H7 (cell line): ENCODE measurements at regions not wholly inside any gene's neighbourhood (a gene's known extent, or its start where the extent isn't known, plus 50 kb on each side); places are given as distances from the start of the nearest gene placed in this dataset.

ENCODE experiments used
- DNase-seq: peaks from one replicate; pipeline ENCODE4 v3.0.0; 2012
- H3K27me3 ChIP-seq: 2 replicates; pipeline ENCODE4 v1.6.0; 2011; ENCODE audit warnings: mild to moderate bottlenecking, low read length; ENCODE audit not compliant: control insufficient read depth, insufficient read depth
- H3K36me3 ChIP-seq: replicated peaks from 2 replicates; pipeline ENCODE4 v1.5.1; 2011; ENCODE audit warnings: low read length; ENCODE audit not compliant: control insufficient read depth, insufficient read depth
- H3K4me3 ChIP-seq: 2 replicates; pipeline ENCODE4 v1.5.1; 2011; ENCODE audit warnings: low read depth, mild to moderate bottlenecking, control low read depth, low read length, moderate library complexity; ENCODE audit not compliant: insufficient read depth

- Histone ChIP-seq H3K4me3 (no peak overlapping the region), H3K27me3 (no peaks in the 10 kb centered on the region), H3K36me3 (no peaks in the 10 kb centered on the region)
- peak; percentile 35 for DNase-seq
These were observed 457.8 kb downstream of the EIPR1 start for GRCh38 chr2:2919574-2920365.

- Histone ChIP-seq H3K4me3 (no peak overlapping the region), H3K27me3 (no peaks in the 10 kb centered on the region), H3K36me3 (no peaks in the 10 kb centered on the region)
- no peak for DNase-seq
These were observed 458.6 kb downstream of the EIPR1 start for GRCh38 chr2:2919026-2919425.

GRCh38 chr2:2916621-2917020, 461.0 kb downstream of the EIPR1 start:
- H3K36me3 ChIP-seq, result no peaks in the 10 kb centered on the region

GRCh38 chr2:2914252-2914651, 463.4 kb downstream of the EIPR1 start:
- Histone ChIP-seq H3K36me3 (no peaks in the 10 kb centered on the region), H3K4me3 (no peak overlapping the region), H3K27me3 (no peaks in the 10 kb centered on the region)
- DNase-seq, result no peak

More at GRCh38 chr2:2916621-2917020, 461.0 kb downstream of the EIPR1 start:
- DNase-seq, result no peak
- Histone ChIP-seq H3K4me3 (no peak overlapping the region), H3K27me3 (no peaks in the 10 kb centered on the region)

GRCh38 chr2:2913601-2914120, 464.0 kb downstream of the EIPR1 start:
- no peak overlapping the region for H3K4me3 ChIP-seq
- peak; percentile 30 for DNase-seq
- H3K27me3 ChIP-seq, result no peaks in the 10 kb centered on the region
- H3K36me3 ChIP-seq, result no peaks in the 10 kb centered on the region

- no peaks in the 10 kb centered on the region for H3K27me3 ChIP-seq
- no peak overlapping the region for H3K4me3 ChIP-seq
- peak; percentile 13 for DNase-seq
- no peaks in the 10 kb centered on the region for H3K36me3 ChIP-seq
These were observed 464.9 kb downstream of the EIPR1 start for GRCh38 chr2:2912731-2913130.

GRCh38 chr2:2912293-2912692, 465.3 kb downstream of the EIPR1 start:
- H3K4me3 ChIP-seq, result no peak overlapping the region
- DNase-seq, result no peak
- no peaks in the 10 kb centered on the region for H3K27me3 ChIP-seq
- H3K36me3 ChIP-seq, result no peaks in the 10 kb centered on the region

GRCh38 chr2:2910259-2910658, 467.4 kb downstream of the EIPR1 start:
- Histone ChIP-seq H3K36me3 (no peaks in the 10 kb centered on the region), H3K4me3 (no peak overlapping the region), H3K27me3 (no peaks in the 10 kb centered on the region)
- no peak for DNase-seq

- Histone ChIP-seq H3K36me3 (no peaks in the 10 kb centered on the region), H3K27me3 (no peaks in the 10 kb centered on the region), H3K4me3 (no peak overlapping the region)
- DNase-seq, result peak; percentile 18
These were observed 468.3 kb downstream of the EIPR1 start for GRCh38 chr2:2909086-2910035.

GRCh38 chr2:2906091-2906490, 471.5 kb downstream of the EIPR1 start:
- Histone ChIP-seq H3K36me3 (no peaks in the 10 kb centered on the region), H3K27me3 (no peaks in the 10 kb centered on the region), H3K4me3 (no peak overlapping the region)
- DNase-seq, result no peak

- DNase-seq, result no peak
- Histone ChIP-seq H3K27me3 (no peaks in the 10 kb centered on the region), H3K36me3 (no peaks in the 10 kb centered on the region)
These were observed 472.8 kb downstream of the EIPR1 start for GRCh38 chr2:2904721-2905350.

GRCh38 chr2:2902547-2903281, 474.9 kb downstream of the EIPR1 start:
- Histone ChIP-seq H3K27me3 (no peaks in the 10 kb centered on the region), H3K4me3 (no peak overlapping the region), H3K36me3 (no peaks in the 10 kb centered on the region)
- DNase-seq, result peak; percentile 23

More at GRCh38 chr2:2904721-2905350, 472.8 kb downstream of the EIPR1 start:
- H3K4me3 ChIP-seq, result no peak overlapping the region

- no peaks in the 10 kb centered on the region for H3K36me3 ChIP-seq
These were observed 476.0 kb downstream of the EIPR1 start for GRCh38 chr2:2901384-2902345.

More at GRCh38 chr2:2901384-2902345, 476.0 kb downstream of the EIPR1 start:
- peak; percentile 7 for DNase-seq
- Histone ChIP-seq H3K4me3 (no peak overlapping the region), H3K27me3 (no peaks in the 10 kb centered on the region)
